K562 (cell line): ENCODE measurements at regions not wholly inside any gene's neighbourhood (a gene's known extent, or its start where the extent isn't known, plus 50 kb on each side); places are given as distances from the start of the nearest gene placed in this dataset.

ENCODE experiments used
- ATAC-seq: fragments of 200-7000 bp; cut with Tn5 transposase; 3 replicates; pipeline ENCODE4 v1.9.1; 2020; ENCODE audit warnings: moderate library complexity
- BruUV-seq: library from RNA; stranded (reverse); fragments of 400-500 nt; replicated peaks from 2 replicates; lab custom pipeline; 2021; lab: Mats Ljungman, UMichigan
- CTCF ChIA-PET: fragments of 300-600 bp; formaldehyde crosslinking; extraction: SDS; loops from one replicate; lab custom pipeline; 2021; ENCODE audit warnings: low intra/inter-chr PET ratio; lab: Yijun Ruan, JAX
- POLR2A ChIA-PET: fragments of 300-600, 350-650 bp; sonication (Branson Sonifier 250); formaldehyde crosslinking; extraction: SDS; loops from one replicate; lab custom pipeline; 2021; ENCODE audit warnings: antibody characterized with exemption, inconsistent platforms; lab: Yijun Ruan, JAX
- DNase-seq, 4 experiments: peaks; one replicate each; pipeline versions ENCODE4 v3.0.0 to v3.0.0-alpha.2; 2011 to 2018; ENCODE audit warnings: low spot score in 3 of 4, mixed read lengths in 3 of 4; ENCODE audit errors: extremely low read depth in 1 of 4
- FAIRE-seq: peaks from 2 replicates; lab custom pipeline; 2011; peaks lifted over from hg19 to GRCh38; lab: Jason Lieb, UNC
- H2AFZ ChIP-seq: 2 replicates; pipeline ENCODE4 v1.6.0; 2011; ENCODE audit warnings: low read depth, low read length, control low read depth, inconsistent platforms
- H3K27ac ChIP-seq: fragments of 200-600 bp; 3 replicates; pipeline ENCODE4 v1.8.0; 2011; ENCODE audit warnings: low read depth, mild to moderate bottlenecking, control low read depth, inconsistent platforms, low read length, moderate library complexity, mixed read lengths; ENCODE audit errors: extremely low read depth
- H3K27me3 ChIP-seq, 2 experiments: fragments of 300-600 bp in 1 of 2; 2 replicates in 1 of 2; 3 replicates in 1 of 2; pipeline versions ENCODE4 v1.6.0 to v1.8.0; 2011; ENCODE audit warnings: inconsistent platforms in 2 of 2, low read length in 2 of 2, mild to moderate bottlenecking in 1 of 2, mixed read lengths in 1 of 2, moderate library complexity in 1 of 2; ENCODE audit not compliant: control insufficient read depth in 2 of 2, insufficient read depth in 2 of 2
- H3K36me3 ChIP-seq: fragments of 300-600 bp; 3 replicates; pipeline ENCODE4 v1.8.0; 2011; ENCODE audit warnings: mild to moderate bottlenecking, low read length, inconsistent platforms; ENCODE audit not compliant: control insufficient read depth, insufficient read depth
- H3K4me1 ChIP-seq, 2 experiments: fragments of 200-600 bp in 1 of 2; replicated peaks in 1 of 2; 2 replicates in 1 of 2; 3 replicates in 1 of 2; pipeline versions ENCODE4 v1.5.1 to v1.8.0; 2011; ENCODE audit warnings: inconsistent platforms in 2 of 2, low read length in 2 of 2, mild to moderate bottlenecking in 1 of 2, mixed read lengths in 1 of 2, moderate library complexity in 1 of 2; ENCODE audit not compliant: control insufficient read depth in 2 of 2, insufficient read depth in 2 of 2
- H3K4me2 ChIP-seq: 2 replicates; pipeline ENCODE4 v1.6.1; 2011; ENCODE audit warnings: low read length, control low read depth, inconsistent platforms, mixed read lengths; ENCODE audit not compliant: insufficient read depth
- H3K4me3 ChIP-seq: fragments of 200-600 bp; sonication (generic), shearing (Covaris generic); 2 replicates; pipeline ENCODE4 v1.5.1; 2016; ENCODE audit warnings: control low read depth, inconsistent platforms
- H3K79me2 ChIP-seq: fragments of 200-600 bp; 3 replicates; pipeline ENCODE4 v1.8.0; 2011; ENCODE audit warnings: low read length, inconsistent platforms; ENCODE audit not compliant: control insufficient read depth, insufficient read depth
- H3K9ac ChIP-seq, 2 experiments: 2 replicates each; pipeline versions ENCODE4 v1.6.0 to v1.6.1; 2011; ENCODE audit warnings: low read depth in 2 of 2, low read length in 2 of 2, control low read depth in 1 of 2, inconsistent platforms in 1 of 2, mild to moderate bottlenecking in 1 of 2, mixed read lengths in 1 of 2; ENCODE audit not compliant: insufficient read depth in 1 of 2
- H3K9me1 ChIP-seq: one replicate; pipeline ENCODE4 v1.6.0; 2011; ENCODE audit warnings: inconsistent platforms, mild to moderate bottlenecking, low read length, moderate library complexity; ENCODE audit not compliant: control insufficient read depth, insufficient read depth
- H3K9me3 ChIP-seq: replicated peaks from 2 replicates; pipeline ENCODE4 v1.5.1; 2011; ENCODE audit warnings: low read depth, low read length, inconsistent platforms; ENCODE audit not compliant: control insufficient read depth, insufficient read depth
- H4K20me1 ChIP-seq: replicated peaks from 2 replicates; pipeline ENCODE4 v1.6.1; 2011; ENCODE audit warnings: low read length, inconsistent platforms, mixed read lengths; ENCODE audit not compliant: control insufficient read depth, insufficient read depth
- BDP1 ChIP-seq: IDR thresholded peaks from 3 replicates; pipeline ENCODE4 v1.6.1; 2011; ENCODE audit not compliant: insufficient read length, insufficient read depth
- CBFA2T2 ChIP-seq: fragments of 450-650 bp; conservative IDR thresholded peaks from 2 replicates; pipeline ENCODE4 v1.6.1; 2017; ENCODE audit warnings: mild to moderate bottlenecking
- DACH1 ChIP-seq: fragments of 450-650 bp; IDR thresholded peaks from 2 replicates; pipeline ENCODE4 v1.6.1; 2018; ENCODE audit not compliant: partially characterized antibody
- ETS2 ChIP-seq: IDR thresholded peaks from 2 replicates; pipeline ENCODE4 v1.6.1; 2016; ENCODE audit warnings: borderline replicate concordance, missing genetic modification characterization, mild to moderate bottlenecking, moderate library complexity, missing compliant biosample characterization; ENCODE audit not compliant: poor library complexity, severe bottlenecking
- MCM3 ChIP-seq: fragments of 450-650 bp; IDR thresholded peaks from 2 replicates; pipeline ENCODE4 v1.6.1; 2016
- NR2C2 ChIP-seq, 2 experiments: fragments of 200-800 bp in 1 of 2; sonication (Bioruptor generic) in 1 of 2; sonication (generic) in 1 of 2; formaldehyde crosslinking in 1 of 2; IDR thresholded peaks; 2 replicates each; pipeline versions ENCODE4 v1.6.1 to v1.8.0; 2016 to 2022; ENCODE audit warnings: mild to moderate bottlenecking in 1 of 2, missing compliant biosample characterization in 1 of 2, missing genetic modification characterization in 1 of 2, missing genetic modification reagents in 1 of 2
- RFX7 ChIP-seq: fragments of 250-450 bp; sonication (Bioruptor Pico); IDR thresholded peaks from 2 replicates; pipeline ENCODE4 v1.5.1; 2021; ENCODE audit warnings: mild to moderate bottlenecking
- SMARCC2 ChIP-seq: fragments of 450-650 bp; IDR thresholded peaks from 2 replicates; pipeline ENCODE4 v1.6.1; 2017; ENCODE audit warnings: antibody characterized with exemption, moderate library complexity, mild to moderate bottlenecking, low read depth
- TAL1 ChIP-seq: fragments of 450-650 bp; IDR thresholded peaks from 2 replicates; pipeline ENCODE4 v1.6.1; 2016; ENCODE audit warnings: mild to moderate bottlenecking
- TFAP4 ChIP-seq: sonication (generic); formaldehyde crosslinking; IDR thresholded peaks from 2 replicates; pipeline ENCODE4 v1.8.0; 2022; ENCODE audit warnings: missing genetic modification reagents, mild to moderate bottlenecking, moderate library complexity, borderline replicate concordance
- THAP7 ChIP-seq: fragments of 250-450 bp; sonication (Bioruptor Pico); IDR thresholded peaks from 2 replicates; pipeline ENCODE4 v1.5.0; 2021
- ZBTB9 ChIP-seq: fragments of 450-650 bp; formaldehyde crosslinking; IDR thresholded peaks from 2 replicates; pipeline ENCODE4 v1.4.0; 2020; ENCODE audit warnings: mild to moderate bottlenecking, moderate library complexity
- ZNF212 ChIP-seq: fragments of 450-650 bp; formaldehyde crosslinking; IDR thresholded peaks from 2 replicates; pipeline ENCODE4 v1.4.0; 2020; ENCODE audit warnings: mild to moderate bottlenecking
- ZNF384 ChIP-seq: IDR thresholded peaks from 2 replicates; pipeline ENCODE4 v1.6.1; 2012; ENCODE audit warnings: low read depth, low read length, improper control_type of control experiment
- ZNF511 ChIP-seq: sonication (generic); formaldehyde crosslinking; IDR thresholded peaks from 2 replicates; pipeline ENCODE4 v1.8.0; 2022; ENCODE audit warnings: mild to moderate bottlenecking, missing genetic modification reagents
- ZNF609 ChIP-seq: sonication (generic); formaldehyde crosslinking; IDR thresholded peaks from 2 replicates; pipeline ENCODE4 v1.8.1; 2023; ENCODE audit warnings: missing genetic modification reagents, mild to moderate bottlenecking, borderline replicate concordance
- WGBS: fragments of 100-300 bp; shearing (Covaris generic); methylation state at CpG from one replicate; pipeline ENCODE4 v1.1.6; 2016; ENCODE audit warnings: low coverage, mixed read lengths; ENCODE audit not compliant: insufficient coverage; ENCODE audit errors: missing lambda C conversion rate; 5-methylcytosine and 5-hydroxymethylcytosine counted together
- in situ Hi-C: fragments of 300-500 bp; cut with MboI; formaldehyde crosslinking; loops from 4 replicates; pipeline ENCODE4 v1.15.0; 2018; ENCODE audit warnings: inconsistent platforms, mixed read lengths
- intact Hi-C: fragments of 100-400 bp; cut with micrococcal nuclease; formaldehyde crosslinking; loops from 2 replicates; pipeline ENCODE4 v1.14.2; 2022

GRCh38 chr7:114358911-114359310, 55.7 kb upstream of the FOXP2 start:
- 0% methylated on average over 2 of the region's 2 CpGs for WGBS
- no peak for FAIRE-seq
- no peak for TF ChIP-seq NR2C2 (CRISPR knock-in tag; IDR thresholded peaks at IDR 0.05)
- TF ChIP-seq NR2C2 (tag; IDR thresholded peaks at IDR 0.05) = no peak
- TF ChIP-seq BDP1 = no peak
- TF ChIP-seq TFAP4 (CRISPR knock-in tag) = no peak
- no peak for TF ChIP-seq CBFA2T2
- no peak for TF ChIP-seq RFX7
- no peak for TF ChIP-seq ZNF609 (CRISPR knock-in tag)
- no peak for TF ChIP-seq THAP7 (CRISPR knock-in tag)
- no peak for TF ChIP-seq TAL1
- no peak for TF ChIP-seq ZNF212 (CRISPR knock-in tag)
- TF ChIP-seq ZNF384 = no peak
- TF ChIP-seq MCM3 = no peak
- no peak for TF ChIP-seq ZNF511 (CRISPR knock-in tag)
- TF ChIP-seq SMARCC2 = no peak
- no peak for TF ChIP-seq ETS2
- no peak for TF ChIP-seq ZBTB9 (CRISPR knock-in tag)
- no peak for TF ChIP-seq DACH1

More at GRCh38 chr7:114358911-114359310, 55.7 kb upstream of the FOXP2 start:
- DNase-seq = no peak
- ChIA-PET CTCF (no interaction called here), POLR2A (interaction anchor here (0.8 kb wide), 1 partner anchor 937 kb away, joined by 3 read pairs; no protein-coding TSS in a partner anchor)
- Histone ChIP-seq H3K27me3 (no peaks in the 10 kb centered on the region), H3K9me3 (no peaks in the 10 kb centered on the region), H3K27ac (no peak overlapping the region), H3K9ac (no peak overlapping the region), H4K20me1 (no peaks in the 10 kb centered on the region), H3K4me1 (no peaks in the 10 kb centered on the region), H3K9me1 (no peaks in the 10 kb centered on the region), H3K79me2 (no peaks in the 10 kb centered on the region), H2AFZ (no peak overlapping the region), H3K36me3 (no peaks in the 10 kb centered on the region), H3K4me2 (no peak overlapping the region), H3K4me3 (no peak overlapping the region)
- in situ Hi-C loops = no loop called here
- no TSS peak for BruUV-seq
- intact Hi-C loops = no loop called here
- no peak for ATAC-seq
